H1 (cell line): ENCODE measurements at regions not wholly inside any gene's neighbourhood (a gene's known extent, or its start where the extent isn't known, plus 50 kb on each side); places are given as distances from the start of the nearest gene placed in this dataset.

Experiments
- CTCF ChIA-PET: fragments of 300-600 bp; sonication (Branson Sonifier 250); formaldehyde crosslinking; loops from one replicate; lab custom pipeline; 2021; ENCODE audit not compliant: partially characterized antibody; lab: Charles Lee
- POLR2A ChIA-PET: fragments of 300-600 bp; sonication (Branson Sonifier 250); formaldehyde crosslinking; loops from one replicate; lab custom pipeline; 2021; ENCODE audit warnings: inconsistent platforms; ENCODE audit not compliant: partially characterized antibody; lab: Charles Lee
- DNase-seq, 2 experiments: peaks; one replicate each; pipeline versions ENCODE4 v3.0.0 to v3.0.0-alpha.2; 2010 to 2022; ENCODE audit warnings: low spot score in 2 of 2, low read depth in 1 of 2, mixed read lengths in 1 of 2
- FAIRE-seq: peaks from 2 replicates; lab custom pipeline; 2011; peaks lifted over from hg19 to GRCh38; lab: Jason Lieb, UNC
- H2AFZ ChIP-seq: 2 replicates; pipeline ENCODE4 v1.8.1; 2012; ENCODE audit warnings: low read length, inconsistent platforms
- H2AK5ac ChIP-seq: 2 replicates; pipeline ENCODE4 v1.6.1; 2013; ENCODE audit warnings: low read depth, low read length
- H2BK120ac ChIP-seq: replicated peaks from 2 replicates; pipeline ENCODE3; 2013; ENCODE audit warnings: low read depth, low read length, inconsistent platforms
- H2BK12ac ChIP-seq: 2 replicates; pipeline ENCODE4 v1.6.1; 2013; ENCODE audit warnings: low read depth, low read length
- H2BK15ac ChIP-seq: 2 replicates; pipeline ENCODE4 v1.6.1; 2013; ENCODE audit warnings: low read length
- H2BK20ac ChIP-seq: 2 replicates; pipeline ENCODE4 v1.6.1; 2013; ENCODE audit warnings: low read length
- H2BK5ac ChIP-seq: 2 replicates; pipeline ENCODE4 v1.6.1; 2013; ENCODE audit warnings: low read depth, low read length
- H3K14ac ChIP-seq: 2 replicates; pipeline ENCODE4 v1.6.1; 2013; ENCODE audit warnings: inconsistent platforms; ENCODE audit not compliant: insufficient read length
- H3K18ac ChIP-seq: 2 replicates; pipeline ENCODE4 v1.6.1; 2013; ENCODE audit warnings: low read length; ENCODE audit errors: extremely low read depth
- H3K23ac ChIP-seq: 2 replicates; pipeline ENCODE4 v1.6.1; 2013; ENCODE audit warnings: inconsistent platforms; ENCODE audit not compliant: insufficient read length
- H3K23me2 ChIP-seq: 2 replicates; pipeline ENCODE4 v1.6.1; 2013; ENCODE audit warnings: low read depth, low read length
- H3K27ac ChIP-seq: 2 replicates; pipeline ENCODE4 v1.6.1; 2011; ENCODE audit warnings: low read depth, low read length, inconsistent platforms
- H3K27me3 ChIP-seq, 4 experiments: replicated peaks in 1 of 4; 1 replicate in 1 of 4; 2 replicates in 3 of 4; pipeline versions ENCODE4 v1.6.1 to v1.8.1; 2011 to 2013; ENCODE audit warnings: low read length in 3 of 4, mild to moderate bottlenecking in 3 of 4, inconsistent platforms in 2 of 4, mixed read lengths in 2 of 4, moderate library complexity in 1 of 4; ENCODE audit not compliant: control insufficient read depth in 3 of 4, insufficient read depth in 3 of 4; ENCODE audit errors: extremely low read depth in 1 of 4
- H3K36me3 ChIP-seq, 4 experiments: 2 replicates each; pipeline versions ENCODE4 v1.6.1 to v1.8.1; 2011 to 2013; ENCODE audit warnings: mild to moderate bottlenecking in 4 of 4, low read length in 3 of 4, moderate library complexity in 2 of 4, control low read depth in 1 of 4, inconsistent platforms in 1 of 4; ENCODE audit not compliant: insufficient read depth in 4 of 4, control insufficient read depth in 2 of 4
- H3K4ac ChIP-seq: replicated peaks from 2 replicates; pipeline ENCODE3; 2013; ENCODE audit warnings: low read length, low read depth, mixed read lengths, inconsistent platforms; ENCODE audit not compliant: insufficient read length
- H3K4me1 ChIP-seq, 4 experiments: replicated peaks in 1 of 4; 1 replicate in 1 of 4; 2 replicates in 3 of 4; pipeline versions ENCODE4 v1.6.1 to v1.8.1; 2011 to 2013; ENCODE audit warnings: low read length in 3 of 4, inconsistent platforms in 2 of 4, mixed read lengths in 1 of 4; ENCODE audit not compliant: insufficient read depth in 4 of 4, control insufficient read depth in 3 of 4
- H3K4me2 ChIP-seq, 2 experiments: 2 replicates each; pipeline versions ENCODE4 v1.6.1 to v1.8.1; 2011 to 2013; ENCODE audit warnings: low read depth in 2 of 2, low read length in 2 of 2, control low read depth in 1 of 2, inconsistent platforms in 1 of 2, mild to moderate bottlenecking in 1 of 2; ENCODE audit not compliant: insufficient read depth in 1 of 2
- H3K4me3 ChIP-seq, 4 experiments: fragments of 200-600, 300-600 bp in 1 of 4; sonication (generic), shearing (Covaris generic), sonication (Bioruptor Twin) in 1 of 4; 2 replicates each; pipeline versions ENCODE4 v1.5.1 to v1.8.1; 2011 to 2016; ENCODE audit warnings: low read length in 4 of 4, low read depth in 3 of 4, control low read depth in 2 of 4, inconsistent platforms in 2 of 4, mild to moderate bottlenecking in 2 of 4, mixed read lengths in 1 of 4, moderate library complexity in 1 of 4; ENCODE audit not compliant: insufficient read depth in 2 of 4; ENCODE audit errors: extremely low read depth in 1 of 4
- H3K56ac ChIP-seq: replicated peaks from 2 replicates; pipeline ENCODE3; 2013; ENCODE audit warnings: low read depth, mild to moderate bottlenecking, mixed read lengths, low read length, inconsistent platforms; ENCODE audit not compliant: insufficient read length
- H3K79me1 ChIP-seq: 2 replicates; pipeline ENCODE4 v1.6.1; 2013; ENCODE audit warnings: low read depth, low read length, control low read depth
- H3K79me2 ChIP-seq, 2 experiments: 2 replicates each; pipeline versions ENCODE4 v1.6.1 to v1.8.1; 2012 to 2013; ENCODE audit warnings: low read length in 2 of 2, mild to moderate bottlenecking in 2 of 2, inconsistent platforms in 1 of 2; ENCODE audit not compliant: insufficient read depth in 2 of 2, control insufficient read depth in 1 of 2
- H3K9ac ChIP-seq, 4 experiments: replicated peaks in 1 of 4; 1 replicate in 1 of 4; 2 replicates in 3 of 4; pipeline versions ENCODE4 v1.6.1 to v1.8.1; 2011 to 2013; ENCODE audit warnings: low read depth in 3 of 4, low read length in 3 of 4, control low read depth in 2 of 4, mild to moderate bottlenecking in 2 of 4, moderate library complexity in 2 of 4, inconsistent platforms in 1 of 4; ENCODE audit errors: extremely low read depth in 1 of 4
- H3K9me3 ChIP-seq, 2 experiments: 2 replicates each; pipeline versions ENCODE4 v1.6.1 to v1.8.1; 2012 to 2013; ENCODE audit warnings: mild to moderate bottlenecking in 2 of 2, moderate library complexity in 2 of 2, control low read depth in 1 of 2, inconsistent platforms in 1 of 2, low read depth in 1 of 2, low read length in 1 of 2, mixed read lengths in 1 of 2; ENCODE audit not compliant: insufficient read depth in 2 of 2
- H4K20me1 ChIP-seq, 2 experiments: replicated peaks in 1 of 2; 2 replicates each; pipeline versions ENCODE3 to v1.8.1; 2011 to 2013; ENCODE audit warnings: inconsistent platforms in 2 of 2, low read length in 2 of 2, mild to moderate bottlenecking in 1 of 2; ENCODE audit not compliant: insufficient read depth in 2 of 2, control insufficient read depth in 1 of 2
- H4K5ac ChIP-seq: 2 replicates; pipeline ENCODE4 v1.6.1; 2013; ENCODE audit warnings: low read length, low read depth, mixed read lengths, inconsistent platforms; ENCODE audit not compliant: insufficient read length
- H4K8ac ChIP-seq: 2 replicates; pipeline ENCODE4 v1.8.0; 2013; ENCODE audit warnings: mild to moderate bottlenecking, moderate library complexity, low read length, inconsistent platforms; ENCODE audit not compliant: insufficient read depth; ENCODE audit errors: extremely low read depth
- H4K91ac ChIP-seq: replicated peaks from 2 replicates; pipeline ENCODE3; 2013; ENCODE audit warnings: low read length, mixed read lengths, inconsistent platforms; ENCODE audit not compliant: insufficient read length
- EGR1 ChIP-seq: IDR thresholded peaks from 2 replicates; pipeline ENCODE4 v1.6.1; 2011; ENCODE audit warnings: low read depth, low read length, borderline replicate concordance
- RXRA ChIP-seq: IDR thresholded peaks from 2 replicates; pipeline ENCODE4 v1.6.1; 2011; ENCODE audit warnings: low read depth, mild to moderate bottlenecking, low read length, moderate library complexity; ENCODE audit not compliant: insufficient read depth
- WGBS, 2 experiments: shearing (Covaris generic) in 1 of 2; methylation state at CpG; one replicate each; pipeline versions ENCODE4 v1.1.6 to v1.1.7; 2013 to 2015; ENCODE audit warnings: low lambda C conversion rate in 2 of 2, mixed read lengths in 2 of 2, inconsistent platforms in 1 of 2, low coverage in 1 of 2, missing lambda C conversion rate in 1 of 2; ENCODE audit not compliant: insufficient replicate concordance in 2 of 2, insufficient coverage in 1 of 2, insufficient read length in 1 of 2; ENCODE audit errors: extremely low coverage in 1 of 2, missing lambda C conversion rate in 1 of 2; 5-methylcytosine and 5-hydroxymethylcytosine counted together
- TF ChIP-seq, protein P1 (sequence below): IDR thresholded peaks from 2 replicates; pipeline ENCODE4 v1.6.1; 2012; ENCODE audit warnings: inconsistent platforms

DNA sequence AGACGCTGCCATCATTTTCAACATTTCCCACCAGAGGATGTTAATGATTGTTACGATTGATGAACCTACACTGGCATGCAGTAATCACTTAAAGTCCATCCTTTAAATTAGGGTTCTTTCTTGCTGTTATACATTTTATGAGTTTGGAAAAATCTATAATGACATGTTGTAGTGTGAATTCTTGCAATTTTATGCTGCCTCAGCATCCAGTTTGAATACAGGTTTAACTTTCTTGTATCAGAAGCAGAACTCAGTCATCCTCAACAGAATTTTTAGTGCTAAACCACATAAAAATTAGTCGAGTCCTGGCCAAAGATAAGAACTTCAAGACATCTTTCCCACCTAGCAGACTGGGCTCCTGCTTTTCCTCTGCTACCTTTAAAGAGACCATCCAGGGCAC lies 303.3 kb downstream of the NUP35 start:
- H2AK5ac ChIP-seq, result no peak overlapping the region
- H4K5ac ChIP-seq, result no peak overlapping the region
- H3K4me3 ChIP-seq, result no peak overlapping the region
- no peaks in the 10 kb centered on the region for H3K36me3 ChIP-seq
- no peak overlapping the region for H3K18ac ChIP-seq
- no peak overlapping the region for H3K56ac ChIP-seq
- 88% methylated on average over 3 of the region's 3 CpGs; no CpG with 5 or more reads in 1 of the 2 experiments for whole genome bisulfite sequencing, 2 experiments
- no peak overlapping the region for H3K27ac ChIP-seq
- no peak overlapping the region for H3K9ac ChIP-seq
- H2BK120ac ChIP-seq, result no peak overlapping the region
- H3K14ac ChIP-seq, result no peak overlapping the region
- POLR2A ChIA-PET, result no interaction called here
- H4K8ac ChIP-seq, result no peak overlapping the region
- H3K23me2 ChIP-seq, result no peaks in the 10 kb centered on the region
- H3K79me1 ChIP-seq, result no peaks in the 10 kb centered on the region
- H2BK20ac ChIP-seq, result no peak overlapping the region
- H3K79me2 ChIP-seq, result no peaks in the 10 kb centered on the region
- no peak overlapping the region for H3K4ac ChIP-seq
- H2AFZ ChIP-seq, result no peak overlapping the region
- no peak overlapping the region for H3K4me2 ChIP-seq
- DNase-seq (no peak), FAIRE-seq (no peak)
- H3K4me1 ChIP-seq, result 0 out of 7 replicates have a peak, but pooled peaks cover 0 to 2% (median 0%) of the 10 kb centered on the region in 4 experiments
- H4K20me1 ChIP-seq, result no peaks in the 10 kb centered on the region
- no peak overlapping the region for H2BK12ac ChIP-seq
- CTCF ChIA-PET, result no interaction called here
- no peak overlapping the region for H3K23ac ChIP-seq
- TF ChIP-seq RXRA (no peak), EGR1 (no peak)
- TF ChIP-seq, protein P1, sequence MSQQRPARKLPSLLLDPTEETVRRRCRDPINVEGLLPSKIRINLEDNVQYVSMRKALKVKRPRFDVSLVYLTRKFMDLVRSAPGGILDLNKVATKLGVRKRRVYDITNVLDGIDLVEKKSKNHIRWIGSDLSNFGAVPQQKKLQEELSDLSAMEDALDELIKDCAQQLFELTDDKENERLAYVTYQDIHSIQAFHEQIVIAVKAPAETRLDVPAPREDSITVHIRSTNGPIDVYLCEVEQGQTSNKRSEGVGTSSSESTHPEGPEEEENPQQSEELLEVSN, result no peak
- H4K91ac ChIP-seq, result no peak overlapping the region
- no peaks in the 10 kb centered on the region for H3K9me3 ChIP-seq
- H2BK15ac ChIP-seq, result no peak overlapping the region
- H2BK5ac ChIP-seq, result no peak overlapping the region
- H3K27me3 ChIP-seq, result no peaks in the 10 kb centered on the region
